Hepatocyte (in vitro differentiated cells): ENCODE measurements at regions not wholly inside any gene's neighbourhood (a gene's known extent, or its start where the extent isn't known, plus 50 kb on each side); places are given as distances from the start of the nearest gene placed in this dataset.

Experiments
- EZH2 ChIP-seq: fragments of 200-600 bp; sonication (generic); IDR thresholded peaks from 2 replicates; pipeline ENCODE4 v1.6.1; 2016; ENCODE audit warnings: antibody characterized with exemption, mild to moderate bottlenecking, borderline replicate concordance
- EZH2phosphoT487 ChIP-seq: fragments of 200-600 bp; sonication (generic); IDR thresholded peaks from one replicate; pipeline ENCODE4 v1.6.1; 2018; ENCODE audit warnings: antibody characterized with exemption, mild to moderate bottlenecking, low read depth, moderate library complexity; ENCODE audit not compliant: unreplicated experiment, severe bottlenecking
- TF ChIP-seq, protein P1 (sequence below): fragments of 200-600 bp; sonication (generic); IDR thresholded peaks from 2 replicates; pipeline ENCODE4 v1.5.1; 2016; ENCODE audit warnings: antibody characterized with exemption, mild to moderate bottlenecking; ENCODE audit not compliant: poor library complexity

DNA sequence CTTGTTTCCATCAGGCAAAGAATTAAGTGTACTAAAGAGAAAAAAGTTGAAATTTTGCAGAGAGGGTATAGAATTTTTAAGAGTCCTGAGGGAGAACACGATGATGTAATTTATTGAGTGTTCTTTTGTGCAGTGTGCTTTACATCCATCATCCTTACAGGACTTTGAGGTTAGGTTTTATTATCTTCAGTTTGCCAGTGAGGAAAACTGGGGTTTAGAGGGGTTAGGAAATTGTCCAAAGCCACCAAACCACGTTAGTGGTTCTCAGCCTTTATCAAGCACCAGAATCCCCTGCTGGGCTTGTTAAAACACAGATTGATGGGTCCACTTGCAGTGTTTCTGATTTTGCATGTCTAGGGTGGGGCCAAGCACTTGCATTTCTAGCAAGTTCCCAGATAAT is 277.5 kb downstream of the KCNS3 start:
- TF ChIP-seq, protein P1, sequence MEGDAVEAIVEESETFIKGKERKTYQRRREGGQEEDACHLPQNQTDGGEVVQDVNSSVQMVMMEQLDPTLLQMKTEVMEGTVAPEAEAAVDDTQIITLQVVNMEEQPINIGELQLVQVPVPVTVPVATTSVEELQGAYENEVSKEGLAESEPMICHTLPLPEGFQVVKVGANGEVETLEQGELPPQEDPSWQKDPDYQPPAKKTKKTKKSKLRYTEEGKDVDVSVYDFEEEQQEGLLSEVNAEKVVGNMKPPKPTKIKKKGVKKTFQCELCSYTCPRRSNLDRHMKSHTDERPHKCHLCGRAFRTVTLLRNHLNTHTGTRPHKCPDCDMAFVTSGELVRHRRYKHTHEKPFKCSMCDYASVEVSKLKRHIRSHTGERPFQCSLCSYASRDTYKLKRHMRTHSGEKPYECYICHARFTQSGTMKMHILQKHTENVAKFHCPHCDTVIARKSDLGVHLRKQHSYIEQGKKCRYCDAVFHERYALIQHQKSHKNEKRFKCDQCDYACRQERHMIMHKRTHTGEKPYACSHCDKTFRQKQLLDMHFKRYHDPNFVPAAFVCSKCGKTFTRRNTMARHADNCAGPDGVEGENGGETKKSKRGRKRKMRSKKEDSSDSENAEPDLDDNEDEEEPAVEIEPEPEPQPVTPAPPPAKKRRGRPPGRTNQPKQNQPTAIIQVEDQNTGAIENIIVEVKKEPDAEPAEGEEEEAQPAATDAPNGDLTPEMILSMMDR = no peak
- no peak for TF ChIP-seq EZH2
- TF ChIP-seq EZH2phosphoT487 = no peak
